SH-SY5Y (cell line): ENCODE measurements at regions not wholly inside any gene's neighbourhood (a gene's known extent, or its start where the extent isn't known, plus 50 kb on each side); places are given as distances from the start of the nearest gene placed in this dataset.

ENCODE experiments used
- GATA2 ChIP-seq: IDR thresholded peaks from 2 replicates; pipeline ENCODE4 v1.6.1; 2011; ENCODE audit warnings: mild to moderate bottlenecking, low read depth, low read length
- GATA3 ChIP-seq: IDR thresholded peaks from 2 replicates; pipeline ENCODE4 v1.6.1; 2011; ENCODE audit warnings: low read depth, mild to moderate bottlenecking, low read length, moderate library complexity

GRCh38 chr7:145795132-145795531 lies 321.5 kb upstream of the CNTNAP2 start:
- TF ChIP-seq GATA3 (no peak), GATA2 (no peak)
